Astrocyte of the spinal cord (primary cell): ENCODE measurements at regions not wholly inside any gene's neighbourhood (a gene's known extent, or its start where the extent isn't known, plus 50 kb on each side); places are given as distances from the start of the nearest gene placed in this dataset.

Experiments used
- DNase-seq: peaks from one replicate; pipeline ENCODE4 v3.0.0; 2011; ENCODE audit warnings: low read depth, low spot score
- H3K4me3 ChIP-seq: 2 replicates; pipeline ENCODE4 v1.5.1; 2011; ENCODE audit warnings: low read depth, mild to moderate bottlenecking, low read length, moderate library complexity
- CTCF ChIP-seq: IDR thresholded peaks from 2 replicates; pipeline ENCODE4 v1.5.1; 2012; ENCODE audit warnings: low read depth, mild to moderate bottlenecking, low read length, inconsistent platforms
- in situ Hi-C: cut with HindIII; loops from 2 replicates; pipeline ENCODE4 v1.10.0; 2017; ENCODE audit warnings: low sequenced_read_pairs

DNA sequence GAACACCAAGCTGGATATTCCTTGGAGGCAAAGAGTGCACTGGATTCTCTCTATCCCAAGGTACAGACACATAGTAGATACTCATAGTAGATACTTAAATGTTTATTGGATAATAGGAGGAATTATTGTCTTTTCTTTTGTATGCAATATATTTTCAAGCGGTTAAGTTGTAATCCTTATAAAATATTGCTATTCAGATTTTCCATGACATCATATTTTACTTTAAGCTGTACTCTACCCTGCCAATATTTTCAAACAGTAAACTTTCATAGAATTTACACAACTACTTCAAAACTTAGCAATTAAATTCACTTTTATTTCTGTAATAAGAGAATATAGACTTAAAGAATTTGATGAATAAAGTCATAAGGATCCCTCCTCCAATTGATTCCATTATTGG, 546.5 kb upstream of the CAMK1G start:
- in situ Hi-C loops = no loop called here
- no peak overlapping the region for H3K4me3 ChIP-seq
- no peak for TF ChIP-seq CTCF
- no peak for DNase-seq

DNA sequence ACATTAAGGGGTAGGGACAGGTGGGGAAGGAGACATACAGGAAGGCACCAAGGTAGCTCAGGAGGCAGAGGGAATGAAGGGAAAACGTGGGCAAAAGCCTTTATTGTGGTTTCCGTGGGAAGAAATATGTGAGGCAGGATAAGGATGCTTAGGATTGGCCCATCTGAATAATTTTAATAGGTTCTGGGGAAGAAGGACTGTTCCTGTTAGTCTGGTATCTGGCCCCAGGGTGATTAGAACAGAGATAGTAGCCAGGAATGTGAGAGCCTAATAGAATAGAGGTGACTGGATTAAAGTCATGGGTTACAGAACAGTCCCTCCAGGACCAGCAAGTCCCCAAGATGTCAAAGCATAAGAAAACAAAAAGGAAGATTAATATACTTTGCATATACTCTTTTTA, 545.2 kb upstream of the CAMK1G start:
- H3K4me3 ChIP-seq = no peak overlapping the region
- in situ Hi-C loops = no loop called here
- TF ChIP-seq CTCF = no peak
- DNase-seq = no peak

DNA sequence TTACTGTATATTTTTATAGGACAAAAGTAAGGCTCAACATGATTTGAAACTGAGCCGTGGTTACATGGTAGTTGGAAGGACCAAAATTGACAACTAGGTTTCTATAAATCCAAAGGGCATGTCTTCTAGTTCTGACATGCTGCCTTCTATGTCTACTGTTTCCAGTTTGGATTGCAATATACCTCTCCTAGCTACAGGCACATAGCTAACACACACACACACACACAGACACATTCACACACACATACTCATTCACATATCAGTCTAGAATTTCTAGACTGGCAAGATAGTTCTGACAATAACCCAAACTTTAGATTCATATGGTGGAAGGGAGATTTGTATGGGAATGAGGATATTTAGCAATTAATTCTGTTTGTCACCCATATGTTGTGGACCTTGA, 544.8 kb upstream of the CAMK1G start:
- H3K4me3 ChIP-seq = no peak overlapping the region
- DNase-seq = no peak
- in situ Hi-C loops = no loop called here
- TF ChIP-seq CTCF = no peak

DNA sequence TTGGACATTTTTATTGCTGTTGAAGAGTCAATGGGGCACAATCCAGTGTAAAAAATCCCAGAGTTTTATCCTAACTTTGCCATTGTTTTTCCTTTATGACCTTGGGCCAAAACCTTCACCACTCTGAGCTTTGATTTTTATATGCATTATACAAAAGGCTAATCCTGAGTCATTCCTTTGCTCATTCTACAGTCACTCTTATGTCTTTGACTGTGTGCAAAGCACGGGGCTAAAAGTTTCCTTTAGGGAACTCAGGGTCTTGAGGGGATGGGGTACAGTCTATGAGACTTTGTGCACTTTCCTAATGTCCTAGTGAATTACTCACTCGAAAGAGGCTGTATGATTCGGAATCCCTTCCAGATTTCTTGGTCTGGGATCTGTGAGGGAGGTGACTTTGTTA, 543.2 kb upstream of the CAMK1G start:
- H3K4me3 ChIP-seq = no peak overlapping the region
- in situ Hi-C loops = no loop called here
- TF ChIP-seq CTCF = no peak
- DNase-seq = peak; percentile 10

DNA sequence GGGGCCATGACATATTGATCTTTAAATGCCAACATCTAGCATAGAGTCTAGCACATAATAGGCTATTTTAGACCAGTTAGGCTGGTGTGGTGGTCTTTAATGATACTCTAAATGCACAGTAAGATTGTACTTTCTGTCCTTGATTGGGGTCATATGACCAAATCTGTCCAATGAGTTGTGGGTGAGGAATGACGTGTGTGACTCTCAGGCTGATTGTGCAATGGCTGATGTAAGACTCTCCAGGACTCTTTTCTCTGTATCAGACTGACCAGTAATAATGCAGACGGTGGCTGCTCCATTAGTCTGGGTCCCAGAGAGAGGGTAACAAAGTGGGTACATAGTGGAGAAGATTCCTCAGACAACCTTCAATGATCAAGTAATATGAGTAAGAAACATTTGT, 541.6 kb upstream of the CAMK1G start:
- DNase-seq = peak; percentile 27
- no peak for TF ChIP-seq CTCF
- in situ Hi-C loops = no loop called here
- H3K4me3 ChIP-seq = no peak overlapping the region

GRCh38 chr1:209042413-209042812, 541.1 kb upstream of the CAMK1G start:
- no peak for DNase-seq
- no peak for TF ChIP-seq CTCF
- in situ Hi-C loops = no loop called here
- H3K4me3 ChIP-seq = no peak overlapping the region
